C4-2B (cell line): ENCODE measurements at regions not wholly inside any gene's neighbourhood (a gene's known extent, or its start where the extent isn't known, plus 50 kb on each side); places are given as distances from the start of the nearest gene placed in this dataset.

ENCODE experiments used
- ZFX ChIP-seq: fragments of 450-650 bp; IDR thresholded peaks from 2 replicates; pipeline ENCODE4 v1.6.1; 2017
- TF ChIP-seq, protein P1 (sequence below): fragments of 450-650 bp; conservative IDR thresholded peaks from 2 replicates; pipeline ENCODE4 v1.5.1; 2017; ENCODE audit warnings: mild to moderate bottlenecking

- TF ChIP-seq, protein P1, sequence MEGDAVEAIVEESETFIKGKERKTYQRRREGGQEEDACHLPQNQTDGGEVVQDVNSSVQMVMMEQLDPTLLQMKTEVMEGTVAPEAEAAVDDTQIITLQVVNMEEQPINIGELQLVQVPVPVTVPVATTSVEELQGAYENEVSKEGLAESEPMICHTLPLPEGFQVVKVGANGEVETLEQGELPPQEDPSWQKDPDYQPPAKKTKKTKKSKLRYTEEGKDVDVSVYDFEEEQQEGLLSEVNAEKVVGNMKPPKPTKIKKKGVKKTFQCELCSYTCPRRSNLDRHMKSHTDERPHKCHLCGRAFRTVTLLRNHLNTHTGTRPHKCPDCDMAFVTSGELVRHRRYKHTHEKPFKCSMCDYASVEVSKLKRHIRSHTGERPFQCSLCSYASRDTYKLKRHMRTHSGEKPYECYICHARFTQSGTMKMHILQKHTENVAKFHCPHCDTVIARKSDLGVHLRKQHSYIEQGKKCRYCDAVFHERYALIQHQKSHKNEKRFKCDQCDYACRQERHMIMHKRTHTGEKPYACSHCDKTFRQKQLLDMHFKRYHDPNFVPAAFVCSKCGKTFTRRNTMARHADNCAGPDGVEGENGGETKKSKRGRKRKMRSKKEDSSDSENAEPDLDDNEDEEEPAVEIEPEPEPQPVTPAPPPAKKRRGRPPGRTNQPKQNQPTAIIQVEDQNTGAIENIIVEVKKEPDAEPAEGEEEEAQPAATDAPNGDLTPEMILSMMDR, result no peak
- TF ChIP-seq ZFX, result no peak
Observed at GRCh38 chr19:28939236-28939635, 273.7 kb downstream of the UQCRFS1 start.
